ENCODE measurements at regions not wholly inside any gene's neighbourhood (a gene's known extent, or its start where the extent isn't known, plus 50 kb on each side); places are given as distances from the start of the nearest gene placed in this dataset.
"Not testable (repeated sequence)": the region's sequence is repeated elsewhere in the genome, so short reads cannot be mapped to it uniquely, and the experiment has no call there.

DNA sequence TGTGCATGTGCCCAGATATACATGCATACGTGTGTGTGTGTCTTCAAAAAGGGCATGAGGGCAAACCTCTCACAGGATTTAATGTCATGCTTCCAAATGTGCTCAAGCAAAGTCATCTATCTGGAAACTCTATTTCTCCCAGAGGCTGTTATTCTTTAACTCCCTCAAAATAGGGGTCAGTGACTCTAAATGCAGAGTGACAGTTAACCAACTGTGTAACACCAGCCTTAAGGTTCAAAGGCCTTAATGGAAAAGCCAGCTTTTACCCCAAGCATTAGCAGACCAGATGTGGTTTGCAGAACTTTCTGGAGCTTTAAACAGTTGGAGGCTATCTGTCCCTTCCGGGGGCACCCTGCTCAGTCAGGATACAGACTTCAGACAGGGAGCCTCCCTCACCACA, 70.4 kb upstream of the SLC7A14 start:
- no peak for DNase-seq (ENCODE audit: low read depth in 2 of 2)

DNA sequence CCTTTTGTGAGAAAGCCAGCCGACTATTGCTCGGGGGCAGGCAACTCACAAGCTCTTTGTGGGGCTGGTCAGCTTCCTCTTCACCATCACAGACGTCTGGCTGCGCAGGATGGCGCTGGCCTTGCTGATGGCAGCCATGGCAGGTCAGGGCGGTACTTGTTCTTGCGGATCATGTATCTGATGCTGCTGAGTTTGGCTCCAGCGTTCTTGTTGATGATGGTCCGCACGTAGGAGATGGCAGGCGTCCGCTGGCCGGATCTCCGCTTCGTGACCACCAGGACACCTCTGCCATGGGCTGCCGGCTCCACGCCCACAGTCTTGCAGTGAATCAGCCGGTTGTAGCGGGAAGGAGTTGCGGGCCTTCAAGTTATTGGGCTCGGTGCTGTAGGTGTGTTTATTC, 67.9 kb upstream of the SLC7A14 start:
- no peak for DNase-seq (ENCODE audit: low read depth in 2 of 2)

- DNase-seq (ENCODE audit: low read depth in 2 of 2) = no peak
These were observed 65.5 kb upstream of the SLC7A14 start for GRCh38 chr3:170651260-170651845.

DNA sequence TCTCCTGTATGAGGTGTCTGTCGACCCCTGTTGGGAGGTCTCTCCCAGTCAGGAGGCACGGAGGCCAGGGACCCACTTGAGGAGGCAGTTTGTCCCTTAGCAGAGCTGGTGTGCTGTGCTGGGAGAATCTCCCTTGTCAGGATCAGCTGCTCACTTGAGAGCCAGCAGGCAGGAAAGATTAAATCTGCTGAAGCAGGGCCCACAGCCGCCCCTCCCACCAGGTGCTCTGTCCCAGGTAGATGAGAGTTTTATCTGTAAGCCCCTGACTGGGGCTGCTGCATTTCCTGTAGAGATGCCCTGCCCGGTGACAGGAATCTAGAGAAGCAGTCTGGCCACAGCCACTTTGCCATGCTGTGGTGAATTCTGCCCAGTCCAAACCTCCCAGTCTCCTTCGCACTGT, 64.7 kb upstream of the SLC7A14 start:
- DNase-seq (ENCODE audit: low read depth in 2 of 2) = not testable (repeated sequence)

- DNase-seq (ENCODE audit: low read depth in 2 of 2) = no peak
These were observed 58.8 kb upstream of the SLC7A14 start for GRCh38 chr3:170644711-170645110.

GRCh38 chr3:170643831-170644230, 58.0 kb upstream of the SLC7A14 start:
- DNase-seq (ENCODE audit: low read depth in 2 of 2) = no peak

DNA sequence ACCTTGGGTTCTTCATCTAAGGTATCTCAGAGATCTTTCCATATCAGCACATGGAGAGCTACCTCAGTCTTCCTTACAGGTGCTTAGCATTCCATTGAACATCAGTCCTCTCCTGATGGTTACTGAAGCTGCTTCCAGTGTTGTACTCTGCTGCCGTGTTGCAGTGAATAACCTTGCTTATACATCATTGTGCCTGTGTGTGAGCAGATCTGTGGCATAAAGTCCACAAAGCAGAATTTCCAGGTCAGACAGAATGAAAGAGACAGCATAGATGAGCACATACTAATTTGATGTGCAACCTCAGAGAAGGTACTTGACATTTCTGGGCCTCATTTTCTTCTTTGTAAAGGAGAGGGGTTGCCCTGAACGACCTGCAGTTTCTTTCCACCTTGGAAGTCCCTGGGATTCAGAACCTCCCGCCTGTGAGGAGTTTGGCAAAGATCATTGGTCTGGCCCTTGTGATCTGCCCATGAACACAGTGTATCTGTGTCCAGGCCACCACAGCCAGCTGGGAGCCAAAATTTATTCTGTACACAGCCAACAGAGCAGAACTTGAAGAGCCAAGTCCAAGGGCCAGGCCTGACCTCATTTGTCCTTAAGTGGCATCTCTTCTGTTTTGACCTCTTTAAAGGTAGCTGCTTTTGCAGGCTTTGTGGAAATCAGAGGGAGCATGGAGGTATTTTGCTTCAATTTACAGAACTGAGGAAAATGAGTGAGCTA, 57.2 kb upstream of the SLC7A14 start:
- no peak for DNase-seq (ENCODE audit: low read depth in 2 of 2)

GRCh38 chr3:170641510-170642236, 55.8 kb upstream of the SLC7A14 start:
- DNase-seq (ENCODE audit: low read depth in 2 of 2) = no peak

DNA sequence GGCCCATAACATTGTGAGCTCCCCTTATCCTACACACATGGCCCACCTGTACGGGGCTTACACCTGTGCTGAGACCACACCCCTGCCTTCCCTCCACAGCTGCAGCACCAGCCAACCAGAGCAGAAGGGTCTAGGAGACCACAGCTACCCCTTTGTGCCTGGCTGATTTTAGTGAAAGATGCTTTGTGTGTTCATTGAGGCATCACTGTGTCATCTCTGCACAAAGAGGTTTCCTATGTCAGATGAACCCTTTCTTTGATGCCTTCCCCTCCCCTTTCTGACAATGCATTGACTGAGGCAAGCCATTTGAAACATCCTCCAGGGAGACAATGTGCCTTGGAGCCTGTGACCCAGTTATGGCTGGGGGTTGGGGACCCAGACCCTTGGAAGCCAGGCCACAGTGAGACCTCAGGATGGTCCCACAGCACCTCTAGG, 54.9 kb upstream of the SLC7A14 start:
- no peak for DNase-seq (ENCODE audit: low read depth in 2 of 2)

DNA sequence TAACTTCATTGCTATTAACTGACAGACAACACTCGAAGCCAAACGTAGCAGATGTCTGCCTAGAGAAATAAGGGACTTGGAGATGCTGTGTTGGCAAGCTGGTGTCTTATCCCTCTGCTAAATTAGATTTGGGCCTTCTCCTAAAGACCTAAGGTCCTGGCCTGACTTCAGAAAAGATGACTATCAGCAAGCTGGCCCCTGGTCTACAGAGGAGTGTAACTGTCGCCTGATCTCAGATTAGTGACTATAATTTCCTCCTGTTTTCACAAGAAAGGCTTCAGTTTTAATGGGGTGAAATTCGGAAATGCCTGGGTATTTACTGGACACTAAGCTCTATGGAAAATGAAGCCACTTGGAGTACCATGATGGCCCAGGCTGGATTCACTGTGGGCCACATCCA, 53.1 kb upstream of the SLC7A14 start:
- no peak for DNase-seq (ENCODE audit: low read depth in 2 of 2)

DNA sequence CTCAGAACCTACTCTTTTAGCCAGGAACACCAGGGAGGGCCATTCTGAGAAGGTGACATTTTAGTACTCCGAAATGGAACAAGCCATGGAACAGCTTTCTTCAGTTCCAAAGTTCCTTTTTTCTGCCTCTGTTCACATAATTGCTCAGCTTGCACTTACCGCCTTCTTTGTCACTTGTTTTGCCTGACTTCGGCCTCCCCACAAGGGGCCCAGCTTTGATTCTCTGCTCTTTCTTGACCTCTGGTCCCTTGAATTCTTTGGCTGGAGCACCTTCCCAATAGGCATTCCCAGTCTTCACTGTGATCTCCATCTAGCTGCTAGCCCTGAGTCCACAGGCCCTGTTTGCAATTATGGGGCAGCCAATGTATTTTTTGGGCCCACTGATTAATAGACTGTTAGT, 51.4 kb upstream of the SLC7A14 start:
- DNase-seq (ENCODE audit: low read depth in 2 of 2) = no peak

DNA sequence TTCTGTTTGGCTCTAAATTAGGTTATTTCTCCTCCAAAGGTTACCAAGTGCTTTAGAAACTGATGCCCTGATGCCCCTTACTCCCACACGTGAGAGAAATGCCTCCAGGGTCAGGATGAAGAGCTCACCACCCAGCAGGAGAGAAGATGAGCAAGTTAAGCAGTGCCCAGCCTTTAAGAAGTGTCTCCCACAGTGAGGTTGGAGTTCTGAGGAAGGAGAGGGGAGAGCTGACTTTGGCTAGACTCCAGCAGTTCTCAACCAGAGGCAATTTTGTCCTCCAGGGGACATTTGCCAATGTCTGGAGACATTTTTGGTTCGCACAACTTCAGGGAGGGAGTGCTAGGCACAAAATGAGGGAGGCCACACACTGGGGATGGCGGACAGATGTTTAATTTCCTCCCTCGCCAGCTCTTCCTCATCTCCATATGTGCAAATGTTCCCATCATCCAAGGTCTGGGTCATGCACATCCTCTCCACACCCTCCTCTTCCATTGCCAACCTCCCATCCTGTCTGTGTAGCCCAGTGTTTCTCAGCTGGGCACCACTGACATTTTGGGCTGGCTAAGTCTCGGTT, 50.6 kb upstream of the SLC7A14 start:
- no peak for DNase-seq (ENCODE audit: low read depth in 2 of 2)

Data from stimulated activated CD8-positive, alpha-beta memory T cell treated with anti-CD3 and anti-CD28 coated beads, Interleukin-7, amount 100 ng/mL, for 1 hour (primary cell).